SJCRH30 (cell line): ENCODE measurements at regions not wholly inside any gene's neighbourhood (a gene's known extent, or its start where the extent isn't known, plus 50 kb on each side); places are given as distances from the start of the nearest gene placed in this dataset.
"Not testable (repeated sequence)": the region's sequence is repeated elsewhere in the genome, so short reads cannot be mapped to it uniquely, and the experiment has no call there.

ENCODE experiments used
- DNase-seq, 2 experiments: peaks; one replicate each; pipeline ENCODE4 v3.0.0-alpha.2; 2015 to 2020
- H3K27ac ChIP-seq: fragments of 250-450 bp; sonication (Bioruptor Pico); 2 replicates; pipeline ENCODE4 v1.5.1; 2020; ENCODE audit warnings: mild to moderate bottlenecking, moderate library complexity
- H3K27me3 ChIP-seq: fragments of 250-450 bp; sonication (Bioruptor Pico); 2 replicates; pipeline ENCODE4 v1.5.1; 2020; ENCODE audit warnings: mild to moderate bottlenecking, moderate library complexity
- H3K36me3 ChIP-seq: fragments of 250-450 bp; sonication (Bioruptor Pico); 2 replicates; pipeline ENCODE4 v1.5.1; 2020; ENCODE audit warnings: mild to moderate bottlenecking, moderate library complexity
- H3K4me1 ChIP-seq: fragments of 250-450 bp; sonication (Bioruptor Pico); 2 replicates; pipeline ENCODE4 v1.5.1; 2020; ENCODE audit warnings: mild to moderate bottlenecking, moderate library complexity
- H3K4me3 ChIP-seq: fragments of 250-450 bp; sonication (Bioruptor Pico); 2 replicates; pipeline ENCODE4 v1.5.1; 2020; ENCODE audit warnings: mild to moderate bottlenecking, moderate library complexity
- H3K9me3 ChIP-seq: fragments of 250-450 bp; sonication (Bioruptor Pico); replicated peaks from 2 replicates; pipeline ENCODE4 v1.5.1; 2020; ENCODE audit warnings: mild to moderate bottlenecking, moderate library complexity

- no peak for DNase-seq
Observed at GRCh38 chr12:47415054-47415453, 290.8 kb downstream of the RPAP3 start.

GRCh38 chr12:47414511-47414910 lies 291.3 kb downstream of the RPAP3 start:
- Histone ChIP-seq H3K36me3 (no peaks in the 10 kb centered on the region), H3K27me3 (peaks cover 5% of the 10 kb centered on the region; the same call in 1 of the 2 replicates), H3K4me3 (no peak overlapping the region), H3K9me3 (no peaks in the 10 kb centered on the region), H3K4me1 (no peaks in the 10 kb centered on the region), H3K27ac (no peak overlapping the region)
- no peak for DNase-seq

More at GRCh38 chr12:47415054-47415453, 290.8 kb downstream of the RPAP3 start:
- H3K36me3 ChIP-seq: no peaks in the 10 kb centered on the region
- no peaks in the 10 kb centered on the region for H3K9me3 ChIP-seq
- H3K4me1 ChIP-seq: no peaks in the 10 kb centered on the region
- H3K27me3 ChIP-seq: peaks cover 5% of the 10 kb centered on the region; the same call in 1 of the 2 replicates
- no peak overlapping the region for H3K27ac ChIP-seq
- H3K4me3 ChIP-seq: no peak overlapping the region

- Histone ChIP-seq H3K9me3 (no peaks in the 10 kb centered on the region), H3K27ac (no peak overlapping the region), H3K36me3 (no peaks in the 10 kb centered on the region), H3K4me1 (no peaks in the 10 kb centered on the region), H3K27me3 (peaks cover 5% of the 10 kb centered on the region; the same call in 1 of the 2 replicates), H3K4me3 (no peak overlapping the region)
- DNase-seq: no peak
Observed at GRCh38 chr12:47413806-47414205, 292.0 kb downstream of the RPAP3 start.

GRCh38 chr12:47412601-47413236 lies 293.1 kb downstream of the RPAP3 start:
- no peaks in the 10 kb centered on the region for H3K4me1 ChIP-seq
- no peak overlapping the region for H3K4me3 ChIP-seq
- DNase-seq: no peak
- H3K27me3 ChIP-seq: peaks cover 5% of the 10 kb centered on the region; the same call in 1 of the 2 replicates
- H3K9me3 ChIP-seq: no peaks in the 10 kb centered on the region
- H3K36me3 ChIP-seq: no peaks in the 10 kb centered on the region
- H3K27ac ChIP-seq: no peak overlapping the region

GRCh38 chr12:47411966-47412365 lies 293.9 kb downstream of the RPAP3 start:
- Histone ChIP-seq H3K4me3 (no peak overlapping the region), H3K36me3 (no peaks in the 10 kb centered on the region), H3K9me3 (no peaks in the 10 kb centered on the region), H3K4me1 (no peaks in the 10 kb centered on the region), H3K27me3 (peaks cover 5% of the 10 kb centered on the region; the same call in 1 of the 2 replicates), H3K27ac (no peak overlapping the region)
- no peak for DNase-seq

GRCh38 chr12:47410862-47411261 lies 295.0 kb downstream of the RPAP3 start:
- Histone ChIP-seq H3K4me3 (no peak overlapping the region), H3K4me1 (no peaks in the 10 kb centered on the region), H3K27me3 (peaks cover 5% of the 10 kb centered on the region; the same call in 1 of the 2 replicates), H3K36me3 (no peaks in the 10 kb centered on the region), H3K9me3 (no peaks in the 10 kb centered on the region), H3K27ac (no peak overlapping the region)
- DNase-seq: no peak

- H3K4me1 ChIP-seq: no peaks in the 10 kb centered on the region
- H3K9me3 ChIP-seq: no peaks in the 10 kb centered on the region
- no peak for DNase-seq
- H3K27ac ChIP-seq: no peak overlapping the region
- no peak overlapping the region for H3K4me3 ChIP-seq
- no peaks in the 10 kb centered on the region for H3K36me3 ChIP-seq
- peaks cover 5% of the 10 kb centered on the region; the same call in 1 of the 2 replicates for H3K27me3 ChIP-seq
Observed at GRCh38 chr12:47410383-47410782, 295.4 kb downstream of the RPAP3 start.

GRCh38 chr12:47409310-47409987 lies 296.4 kb downstream of the RPAP3 start:
- H3K9me3 ChIP-seq: no peaks in the 10 kb centered on the region
- H3K27me3 ChIP-seq: peaks cover 5% of the 10 kb centered on the region; the same call in 1 of the 2 replicates
- no peaks in the 10 kb centered on the region for H3K4me1 ChIP-seq
- no peak overlapping the region for H3K4me3 ChIP-seq
- H3K27ac ChIP-seq: no peak overlapping the region
- no peaks in the 10 kb centered on the region for H3K36me3 ChIP-seq
- no peak for DNase-seq

- no peak for DNase-seq
- Histone ChIP-seq H3K27ac (no peak overlapping the region), H3K27me3 (peaks cover 5% of the 10 kb centered on the region; the same call in 1 of the 2 replicates), H3K4me3 (no peak overlapping the region), H3K4me1 (no peaks in the 10 kb centered on the region), H3K9me3 (no peaks in the 10 kb centered on the region), H3K36me3 (no peaks in the 10 kb centered on the region)
Observed at GRCh38 chr12:47408171-47408871, 297.5 kb downstream of the RPAP3 start.

- DNase-seq: no peak
- H3K27ac ChIP-seq: no peak overlapping the region
- H3K4me1 ChIP-seq: no peaks in the 10 kb centered on the region
- no peaks in the 10 kb centered on the region for H3K9me3 ChIP-seq
- no peak overlapping the region for H3K4me3 ChIP-seq
- H3K27me3 ChIP-seq: peaks cover 5% of the 10 kb centered on the region; the same call in 1 of the 2 replicates
- H3K36me3 ChIP-seq: no peaks in the 10 kb centered on the region
Observed at GRCh38 chr12:47407463-47408129, 298.2 kb downstream of the RPAP3 start.

GRCh38 chr12:47403681-47404080 lies 302.1 kb downstream of the RPAP3 start:
- Histone ChIP-seq H3K4me3 (no peak overlapping the region), H3K4me1 (no peaks in the 10 kb centered on the region), H3K27me3 (no peaks in the 10 kb centered on the region), H3K9me3 (no peaks in the 10 kb centered on the region), H3K27ac (no peak overlapping the region), H3K36me3 (no peaks in the 10 kb centered on the region)
- DNase-seq: no peak

- H3K27me3 ChIP-seq, H3K4me1 ChIP-seq, H3K27ac ChIP-seq, H3K9me3 ChIP-seq, DNase-seq, H3K36me3 ChIP-seq, H3K4me3 ChIP-seq: not testable (repeated sequence)
Observed at GRCh38 chr12:47401196-47401595, 304.6 kb downstream of the RPAP3 start.

GRCh38 chr12:47400266-47400665 lies 305.6 kb downstream of the RPAP3 start:
- H3K36me3 ChIP-seq: no peaks in the 10 kb centered on the region
- no peak overlapping the region for H3K27ac ChIP-seq
- DNase-seq: no peak
- H3K4me3 ChIP-seq: no peak overlapping the region
- no peaks in the 10 kb centered on the region for H3K9me3 ChIP-seq
- no peaks in the 10 kb centered on the region for H3K27me3 ChIP-seq
- no peaks in the 10 kb centered on the region for H3K4me1 ChIP-seq

GRCh38 chr12:47397664-47398281 lies 308.1 kb downstream of the RPAP3 start:
- DNase-seq: peak; percentile 49 to 66
- no peaks in the 10 kb centered on the region for H3K9me3 ChIP-seq
- H3K27ac ChIP-seq: no peak overlapping the region
- no peaks in the 10 kb centered on the region for H3K27me3 ChIP-seq
- no peaks in the 10 kb centered on the region for H3K4me1 ChIP-seq
- H3K4me3 ChIP-seq: no peak overlapping the region
- no peaks in the 10 kb centered on the region for H3K36me3 ChIP-seq
